GM12878 (cell line): ENCODE measurements at regions not wholly inside any gene's neighbourhood (a gene's known extent, or its start where the extent isn't known, plus 50 kb on each side); places are given as distances from the start of the nearest gene placed in this dataset.

Experiments
- ATF3 ChIP-seq: IDR thresholded peaks from 2 replicates; pipeline ENCODE4 v1.6.1; 2011; ENCODE audit warnings: low read depth, mild to moderate bottlenecking, low read length, moderate library complexity, borderline replicate concordance; ENCODE audit errors: extremely low read depth
- CTCF ChIP-seq, 3 experiments: IDR thresholded peaks in 2 of 3; conservative IDR thresholded peaks in 1 of 3; 2 replicates each; pipeline ENCODE4 v1.5.1; 2011; ENCODE audit warnings: low read depth in 3 of 3, low read length in 3 of 3, mild to moderate bottlenecking in 3 of 3, control low read depth in 2 of 3, moderate library complexity in 2 of 3, inconsistent platforms in 1 of 3, mixed read lengths in 1 of 3; ENCODE audit not compliant: control insufficient read depth in 2 of 3, insufficient read depth in 1 of 3; ENCODE audit errors: extremely low read depth in 1 of 3
- HDAC2 ChIP-seq: fragments of 200-600 bp; sonication (generic); IDR thresholded peaks from 2 replicates; pipeline ENCODE4 v1.6.1; 2017
- NFYB ChIP-seq: IDR thresholded peaks from 2 replicates; pipeline ENCODE4 v1.6.1; 2011; ENCODE audit warnings: low read depth, mild to moderate bottlenecking, low read length, improper control_type of control experiment, moderate library complexity; ENCODE audit not compliant: insufficient read depth
- POLR2A ChIP-seq: IDR thresholded peaks from 2 replicates; pipeline ENCODE4 v1.6.1; 2011; ENCODE audit warnings: low read depth, mild to moderate bottlenecking, low read length
- SP1 ChIP-seq: IDR thresholded peaks from one replicate; pipeline ENCODE4 v1.6.1; 2011; ENCODE audit warnings: low read depth, low read length
- SUPT20H ChIP-seq: IDR thresholded peaks from 2 replicates; pipeline ENCODE4 v1.6.1; 2011; ENCODE audit warnings: low read depth, mild to moderate bottlenecking, low read length, moderate library complexity, borderline replicate concordance; ENCODE audit not compliant: control insufficient read depth
- SUZ12 ChIP-seq: fragments of 200-600 bp; sonication (generic); IDR thresholded peaks from one replicate; pipeline ENCODE4 v1.6.1; 2018; ENCODE audit warnings: antibody characterized with exemption, mild to moderate bottlenecking; ENCODE audit not compliant: unreplicated experiment
- TCF7 ChIP-seq: IDR thresholded peaks from 2 replicates; pipeline ENCODE4 v1.6.1; 2014; ENCODE audit warnings: antibody characterized with exemption, borderline replicate concordance
- USF2 ChIP-seq: IDR thresholded peaks from 2 replicates; pipeline ENCODE4 v1.6.1; 2011; ENCODE audit warnings: low read depth, low read length, improper control_type of control experiment, borderline replicate concordance
- ZNF384 ChIP-seq: IDR thresholded peaks from 2 replicates; pipeline ENCODE4 v1.6.1; 2012; ENCODE audit warnings: low read depth, mild to moderate bottlenecking, low read length, improper control_type of control experiment, borderline replicate concordance
- ZNF592 ChIP-seq: fragments of 450-650 bp; IDR thresholded peaks from 2 replicates; pipeline ENCODE4 v1.6.1; 2017; ENCODE audit warnings: mild to moderate bottlenecking, moderate library complexity

GRCh38 chr10:4159173-4159572 is 374.2 kb upstream of the KLF6 start:
- TF ChIP-seq USF2 (no peak), ZNF592 (no peak), NFYB (no peak), POLR2A (no peak), ZNF384 (no peak), SP1 (no peak), TCF7 (no peak), CTCF (IDR thresholded peaks at IDR 0.05 in 2 of 3, conservative IDR thresholded peaks at IDR 0.05 in 1 of 3; ENCODE audit: control insufficient read depth in 2 of 3, extremely low read depth in 1 of 3, insufficient read depth in 1 of 3, low read depth in 3 of 3, low read length in 3 of 3) (no peak), SUZ12 (no peak), HDAC2 (no peak), SUPT20H (no peak), ATF3 (no peak)
